SK-N-SH treated with all-trans-retinoic acid at 6 μM for 48 hours (cell line): ENCODE measurements at regions not wholly inside any gene's neighbourhood (a gene's known extent, or its start where the extent isn't known, plus 50 kb on each side); places are given as distances from the start of the nearest gene placed in this dataset.

Source experiments
- CSRNP3 ChIP-seq: fragments of 250-450 bp; sonication (Bioruptor Pico); IDR thresholded peaks from 2 replicates; pipeline ENCODE4 v1.5.1; 2021; ENCODE audit warnings: mild to moderate bottlenecking, moderate library complexity
- PPARA ChIP-seq: fragments of 250-450 bp; sonication (Bioruptor Pico); IDR thresholded peaks from 2 replicates; pipeline ENCODE4 v1.5.0; 2020; ENCODE audit warnings: mild to moderate bottlenecking, borderline replicate concordance
- RARB ChIP-seq: fragments of 250-450 bp; sonication (Bioruptor Pico); IDR thresholded peaks from 2 replicates; pipeline ENCODE4 v1.8.0; 2021; ENCODE audit warnings: mild to moderate bottlenecking, moderate library complexity
- SNAI2 ChIP-seq: fragments of 250-450 bp; sonication (Bioruptor Pico); IDR thresholded peaks from 2 replicates; pipeline ENCODE4 v1.5.0; 2020; ENCODE audit warnings: mild to moderate bottlenecking, moderate library complexity
- TCF4 ChIP-seq: fragments of 250-450 bp; sonication (Bioruptor Pico); IDR thresholded peaks from 2 replicates; pipeline ENCODE4 v1.8.0; 2021; ENCODE audit warnings: mild to moderate bottlenecking, moderate library complexity, borderline replicate concordance
- ZFP3 ChIP-seq: fragments of 250-450 bp; sonication (Bioruptor Pico); IDR thresholded peaks from 2 replicates; pipeline ENCODE4 v1.5.0; 2020; ENCODE audit warnings: mild to moderate bottlenecking, moderate library complexity

GRCh38 chr10:47145290-47145934 lies 154.6 kb upstream of the GDF10 start:
- TF ChIP-seq RARB (no peak), SNAI2 (CRISPR knock-in tag) (no peak), ZFP3 (CRISPR knock-in tag) (no peak), CSRNP3 (CRISPR knock-in tag) (no peak), PPARA (CRISPR knock-in tag) (no peak), TCF4 (CRISPR knock-in tag) (no peak)
